Pancreas (tissue), 10 donors: ENCODE measurements at regions not wholly inside any gene's neighbourhood (a gene's known extent, or its start where the extent isn't known, plus 50 kb on each side); places are given as distances from the start of the nearest gene placed in this dataset.

Source experiments
- ATAC-seq, 4 donors: fragments of 200-7000 bp; cut with Tn5 transposase; one replicate each; pipeline versions ENCODE4 v1.8.0 to v1.9.1; 2020; ENCODE audit warnings: mild to moderate bottlenecking in 4 of 4, moderate library complexity in 4 of 4
- DNase-seq, 6 donors: peaks; one replicate each; pipeline ENCODE4 v3.0.0-alpha.2; 2020
- FAIRE-seq: peaks from 2 replicates; lab custom pipeline; 2012; peaks lifted over from hg19 to GRCh38; lab: Jason Lieb, UNC
- H3K27ac ChIP-seq, 4 donors: fragments of 200-600 bp; sonication (generic); 1 replicate in 3 of 4; 2 replicates in 1 of 4; pipeline versions ENCODE4 v1.5.0 to v1.8.0; 2020
- H3K27me3 ChIP-seq, 4 donors: fragments of 200-600 bp; one replicate each; pipeline ENCODE4 v1.8.0; 2021
- H3K36me3 ChIP-seq, 3 donors: fragments of 200-600 bp; sonication (generic) in 1 of 3; one replicate each; pipeline versions ENCODE4 v1.5.0 to v1.8.0; 2020 to 2021
- H3K4me1 ChIP-seq, 3 donors: fragments of 200-600 bp; one replicate each; pipeline ENCODE4 v1.8.0; 2021
- H3K4me3 ChIP-seq, 4 donors: fragments of 200-600 bp; sonication (generic) in 2 of 4; one replicate each; pipeline versions ENCODE4 v1.5.0 to v1.8.0; 2020 to 2021
- H3K9me3 ChIP-seq, 4 donors: fragments of 200-600 bp; one replicate each; pipeline ENCODE4 v1.8.0; 2021
- WGBS, 2 donors: extraction: QIAGEN DNeasy Blood & Tissue Kit; methylation state at CpG; one replicate each; pipeline ENCODE4 v1.1.7; 2013; 5-methylcytosine and 5-hydroxymethylcytosine counted together
- intact Hi-C, 3 donors: fragments of 100-400 bp; cut with DNase I; formaldehyde crosslinking; loops; one replicate each; pipeline versions ENCODE4 v1.11.1 to v1.14.2; 2022
- TF ChIP-seq, protein P1 (sequence below), 4 donors: fragments of 200-600 bp; sonication (generic) in 3 of 4; IDR thresholded peaks; one replicate each; pipeline versions ENCODE4 v1.5.0 to v1.8.0; 2021; ENCODE audit warnings: antibody characterized with exemption in 4 of 4
- donor health status: healthy with polysubstance abuse.
- donor health status: DM: no; HTN: no; CAD: no; lungs with moderate emphysema.
- donor health status: DM: no; HTN: no; CAD: no.
- donor health status: control.
- donor health status: control.
- donor health status: Bipolar disorder and iron deficiency.
- donor health status: DM: yes; HTN: yes; CAD: no.
- donor health status: DM: no; HTN: no; CAD: no.
- donor health status: DM: no; HTN: no; CAD: no.
- donor health status: DM: yes; HTN: yes; CAD: no.

GRCh38 chr7:42473099-42473498 lies 236.1 kb upstream of the GLI3 start:
- no peaks in the 10 kb centered on the region for H3K27me3 ChIP-seq
- H3K4me3 ChIP-seq: no peak overlapping the region
- no peak overlapping the region for H3K27ac ChIP-seq
- H3K9me3 ChIP-seq: no peaks in the 10 kb centered on the region
- H3K36me3 ChIP-seq: no peaks in the 10 kb centered on the region
- 65 to 76% methylated on average over 5 of the region's 5 CpGs for WGBS, 2 donors
- no peaks in the 10 kb centered on the region for H3K4me1 ChIP-seq
- FAIRE-seq: no peak
- DNase-seq: no peak
- intact Hi-C loops: no loop called here
- ATAC-seq: no peak
- TF ChIP-seq, protein P1, sequence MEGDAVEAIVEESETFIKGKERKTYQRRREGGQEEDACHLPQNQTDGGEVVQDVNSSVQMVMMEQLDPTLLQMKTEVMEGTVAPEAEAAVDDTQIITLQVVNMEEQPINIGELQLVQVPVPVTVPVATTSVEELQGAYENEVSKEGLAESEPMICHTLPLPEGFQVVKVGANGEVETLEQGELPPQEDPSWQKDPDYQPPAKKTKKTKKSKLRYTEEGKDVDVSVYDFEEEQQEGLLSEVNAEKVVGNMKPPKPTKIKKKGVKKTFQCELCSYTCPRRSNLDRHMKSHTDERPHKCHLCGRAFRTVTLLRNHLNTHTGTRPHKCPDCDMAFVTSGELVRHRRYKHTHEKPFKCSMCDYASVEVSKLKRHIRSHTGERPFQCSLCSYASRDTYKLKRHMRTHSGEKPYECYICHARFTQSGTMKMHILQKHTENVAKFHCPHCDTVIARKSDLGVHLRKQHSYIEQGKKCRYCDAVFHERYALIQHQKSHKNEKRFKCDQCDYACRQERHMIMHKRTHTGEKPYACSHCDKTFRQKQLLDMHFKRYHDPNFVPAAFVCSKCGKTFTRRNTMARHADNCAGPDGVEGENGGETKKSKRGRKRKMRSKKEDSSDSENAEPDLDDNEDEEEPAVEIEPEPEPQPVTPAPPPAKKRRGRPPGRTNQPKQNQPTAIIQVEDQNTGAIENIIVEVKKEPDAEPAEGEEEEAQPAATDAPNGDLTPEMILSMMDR (IDR thresholded peaks at IDR 0.05): no peak

- FAIRE-seq (no peak), DNase-seq (no peak), ATAC-seq (no peak)
- H3K27me3 ChIP-seq: no peaks in the 10 kb centered on the region
- TF ChIP-seq, protein P1 (IDR thresholded peaks at IDR 0.05): no peak
- H3K36me3 ChIP-seq: no peaks in the 10 kb centered on the region
- H3K4me3 ChIP-seq: no peak overlapping the region
- no peaks in the 10 kb centered on the region for H3K4me1 ChIP-seq
- no peak overlapping the region for H3K27ac ChIP-seq
- H3K9me3 ChIP-seq: no peaks in the 10 kb centered on the region
- intact Hi-C loops: no loop called here
- 60 to 71% methylated on average over 3 of the region's 3 CpGs for WGBS, 2 donors
These were observed 234.7 kb upstream of the GLI3 start for GRCh38 chr7:42471573-42472174.

GRCh38 chr7:42469341-42469740 lies 232.3 kb upstream of the GLI3 start:
- Histone ChIP-seq H3K9me3 (no peaks in the 10 kb centered on the region), H3K27me3 (no peaks in the 10 kb centered on the region), H3K27ac (no peak overlapping the region), H3K4me1 (no peaks in the 10 kb centered on the region), H3K36me3 (no peaks in the 10 kb centered on the region), H3K4me3 (no peak overlapping the region)
- intact Hi-C loops: no loop called here
- DNase-seq: no peak
- no peak for FAIRE-seq
- no peak for ATAC-seq
- TF ChIP-seq, protein P1 (IDR thresholded peaks at IDR 0.05): no peak
- WGBS, 2 donors: 50 to 57% methylated on average over 10 of the region's 10 CpGs

DNA sequence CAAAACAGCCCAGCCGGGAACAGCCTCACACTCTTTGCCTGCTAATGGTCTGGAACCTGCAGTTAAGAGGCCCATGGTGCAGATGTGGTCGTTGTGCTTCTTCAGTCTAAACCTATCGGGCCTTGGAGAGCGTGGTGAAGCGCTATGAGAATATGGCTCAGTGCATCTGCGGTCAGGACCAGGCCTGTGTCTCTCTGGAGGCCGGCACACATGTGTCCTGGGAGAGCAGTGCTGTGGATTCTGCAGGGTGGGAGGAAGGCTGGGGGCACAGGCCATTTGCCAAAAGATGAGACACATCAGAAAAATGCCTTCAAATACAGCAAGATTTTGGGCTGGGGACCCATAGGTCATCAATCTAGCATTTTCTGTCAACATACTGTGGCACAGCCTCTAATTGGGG lies 231.5 kb upstream of the GLI3 start:
- intact Hi-C loops: no loop called here
- Histone ChIP-seq H3K4me1 (no peaks in the 10 kb centered on the region), H3K9me3 (no peaks in the 10 kb centered on the region), H3K27me3 (no peaks in the 10 kb centered on the region), H3K27ac (no peak overlapping the region), H3K4me3 (no peak overlapping the region), H3K36me3 (no peaks in the 10 kb centered on the region)
- ATAC-seq (no peak), DNase-seq (no peak), FAIRE-seq (no peak)
- TF ChIP-seq, protein P1 (IDR thresholded peaks at IDR 0.05): no peak
- 74 to 79% methylated on average over 7 of the region's 7 CpGs for WGBS, 2 donors

DNA sequence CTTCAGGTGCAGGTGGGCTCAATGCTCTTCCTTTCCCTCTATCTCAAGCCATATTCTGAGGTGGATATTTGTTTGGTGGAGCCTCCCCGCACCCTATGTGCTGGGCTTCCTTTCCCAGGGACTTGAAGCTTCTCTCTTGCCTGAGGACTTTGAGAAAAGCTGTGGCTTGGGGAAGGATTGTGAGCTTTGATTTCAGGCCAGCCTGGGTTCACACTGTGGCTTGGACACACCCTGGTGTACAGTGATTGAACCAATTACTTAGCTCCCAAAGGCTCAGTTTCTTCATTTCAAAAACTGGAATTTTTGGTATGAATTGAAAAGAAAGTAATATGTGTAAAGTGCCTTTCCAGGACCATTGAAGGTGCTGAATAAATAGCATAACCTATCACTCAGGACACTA lies 224.5 kb upstream of the GLI3 start:
- no peak for DNase-seq
- WGBS, 2 donors: 54 to 62% methylated on average over 1 of the region's 1 CpG
- no peak for FAIRE-seq
- Histone ChIP-seq H3K4me3 (no peak overlapping the region), H3K27me3 (no peaks in the 10 kb centered on the region), H3K9me3 (no peaks in the 10 kb centered on the region), H3K36me3 (no peaks in the 10 kb centered on the region), H3K4me1 (no peaks in the 10 kb centered on the region), H3K27ac (no peak overlapping the region)
- TF ChIP-seq, protein P1 (IDR thresholded peaks at IDR 0.05): no peak
- intact Hi-C loops: no loop called here
- no peak for ATAC-seq
